Endothelial cell of umbilical vein (primary cell): ENCODE measurements at regions not wholly inside any gene's neighbourhood (a gene's known extent, or its start where the extent isn't known, plus 50 kb on each side); places are given as distances from the start of the nearest gene placed in this dataset.

Source experiments
- BruUV-seq: library from RNA; stranded (reverse); fragments of 400-500 nt; replicated peaks from 2 replicates; lab custom pipeline; 2021; lab: Mats Ljungman, UMichigan
- CTCF ChIA-PET: fragments of 300-600, 350-600 bp; sonication (Branson Sonifier 250); formaldehyde crosslinking; loops from one replicate; lab custom pipeline; 2021; ENCODE audit warnings: antibody characterized with exemption, inconsistent platforms; lab: Charles Lee
- POLR2A ChIA-PET: fragments of 300-600, 350-600 bp; sonication (Branson Sonifier 250); formaldehyde crosslinking; loops from one replicate; lab custom pipeline; 2021; ENCODE audit warnings: antibody characterized with exemption, inconsistent platforms; lab: Charles Lee
- DNase-seq: peaks from one replicate; pipeline ENCODE4 v3.0.0-alpha.2; 2011; ENCODE audit warnings: low read depth, low spot score
- FAIRE-seq: peaks from 2 replicates; lab custom pipeline; 2011; peaks lifted over from hg19 to GRCh38; lab: Jason Lieb, UNC
- H2AFZ ChIP-seq: 2 replicates; pipeline ENCODE4 v1.6.0; 2012; ENCODE audit warnings: low read depth, low read length, control low read depth, inconsistent platforms
- H3K27ac ChIP-seq: 2 replicates; pipeline ENCODE4 v1.5.1; 2011; ENCODE audit warnings: low read depth, mild to moderate bottlenecking, control low read depth, low read length, moderate library complexity; ENCODE audit not compliant: insufficient read depth
- H3K27me3 ChIP-seq, 2 experiments: 2 replicates each; pipeline versions ENCODE4 v1.6.0 to v1.6.1; 2011; ENCODE audit warnings: low read length in 2 of 2, mixed read lengths in 1 of 2; ENCODE audit not compliant: control insufficient read depth in 2 of 2, insufficient read depth in 2 of 2
- H3K36me3 ChIP-seq, 2 experiments: 2 replicates in 1 of 2; 3 replicates in 1 of 2; pipeline ENCODE4 v1.5.1; 2011; ENCODE audit warnings: low read length in 2 of 2, mild to moderate bottlenecking in 1 of 2, moderate library complexity in 1 of 2; ENCODE audit not compliant: control insufficient read depth in 2 of 2, insufficient read depth in 2 of 2; ENCODE audit errors: extremely low read depth in 1 of 2
- H3K4me1 ChIP-seq: 3 replicates; pipeline ENCODE4 v1.5.1; 2011; ENCODE audit warnings: mild to moderate bottlenecking, low read length; ENCODE audit not compliant: control insufficient read depth, insufficient read depth; ENCODE audit errors: extremely low read depth
- H3K4me2 ChIP-seq: 2 replicates; pipeline ENCODE4 v1.6.1; 2011; ENCODE audit warnings: low read length, control low read depth, mixed read lengths; ENCODE audit not compliant: insufficient read depth
- H3K4me3 ChIP-seq, 3 experiments: fragments of 200-600 bp in 1 of 3; sonication (generic), shearing (Covaris generic) in 1 of 3; replicated peaks in 1 of 3; 2 replicates each; pipeline ENCODE4 v1.5.1; 2011 to 2016; ENCODE audit warnings: control low read depth in 3 of 3, low read length in 3 of 3, mild to moderate bottlenecking in 2 of 3, inconsistent platforms in 1 of 3, low read depth in 1 of 3, moderate library complexity in 1 of 3; ENCODE audit not compliant: insufficient read depth in 1 of 3
- H3K79me2 ChIP-seq: 2 replicates; pipeline ENCODE4 v1.6.0; 2012; ENCODE audit warnings: low read length, inconsistent platforms; ENCODE audit not compliant: control insufficient read depth, insufficient read depth
- H3K9ac ChIP-seq: replicated peaks from 2 replicates; pipeline ENCODE3; 2011; ENCODE audit warnings: low read length, control low read depth; ENCODE audit not compliant: insufficient read depth; ENCODE audit errors: extremely low read depth
- H3K9me1 ChIP-seq: replicated peaks from 3 replicates; pipeline ENCODE4 v1.6.0; 2011; ENCODE audit warnings: mild to moderate bottlenecking, low read length; ENCODE audit not compliant: control insufficient read depth, insufficient read depth; ENCODE audit errors: extremely low read depth
- H3K9me3 ChIP-seq: replicated peaks from 2 replicates; pipeline ENCODE4 v1.5.1; 2012; ENCODE audit warnings: low read length, inconsistent platforms; ENCODE audit not compliant: control insufficient read depth, insufficient read depth
- H4K20me1 ChIP-seq: replicated peaks from 2 replicates; pipeline ENCODE3; 2011; ENCODE audit warnings: mild to moderate bottlenecking, low read length; ENCODE audit not compliant: control insufficient read depth, insufficient read depth; ENCODE audit errors: extremely low read depth
- CTCF ChIP-seq, 2 donors: IDR thresholded peaks; 1 replicate in 1 of 2; 2 replicates in 1 of 2; pipeline ENCODE4 v1.5.1; 2011; ENCODE audit warnings: low read length in 2 of 2, mild to moderate bottlenecking in 2 of 2, moderate library complexity in 2 of 2, control low read depth in 1 of 2, inconsistent platforms in 1 of 2, low read depth in 1 of 2; ENCODE audit not compliant: insufficient read depth in 1 of 2; ENCODE audit errors: extremely low read depth in 1 of 2
- EZH2 ChIP-seq: IDR thresholded peaks from 2 replicates; pipeline ENCODE4 v1.6.1; 2012; ENCODE audit warnings: borderline replicate concordance, low read depth, mild to moderate bottlenecking, moderate library complexity, low read length, inconsistent platforms; ENCODE audit not compliant: severe bottlenecking
- FOS ChIP-seq: IDR thresholded peaks from 2 replicates; pipeline ENCODE4 v1.6.1; 2011; ENCODE audit warnings: mild to moderate bottlenecking, low read length, moderate library complexity, borderline replicate concordance; ENCODE audit not compliant: insufficient read depth
- JUN ChIP-seq: IDR thresholded peaks from 2 replicates; pipeline ENCODE4 v1.6.1; 2011; ENCODE audit warnings: borderline replicate concordance, low read depth; ENCODE audit not compliant: insufficient read length, insufficient read depth
- MAX ChIP-seq: IDR thresholded peaks from 2 replicates; pipeline ENCODE4 v1.6.1; 2011; ENCODE audit not compliant: insufficient read depth, insufficient read length
- MYC ChIP-seq: IDR thresholded peaks from one replicate; pipeline ENCODE4 v1.6.1; 2011; ENCODE audit warnings: mild to moderate bottlenecking, low read depth, low read length
- POLR2A ChIP-seq: IDR thresholded peaks from 2 replicates; pipeline ENCODE4 v1.6.1; 2012; ENCODE audit warnings: low read depth, mild to moderate bottlenecking, control low read depth, low read length
- POLR2AphosphoS5 ChIP-seq: IDR thresholded peaks from 2 replicates; pipeline ENCODE4 v1.6.1; 2012; ENCODE audit warnings: low read depth, mild to moderate bottlenecking, control low read depth, low read length, moderate library complexity; ENCODE audit not compliant: insufficient read depth
- dilution Hi-C: fragments of 300-500 bp; cut with MboI; formaldehyde crosslinking; loops from one replicate; pipeline ENCODE4 v1.15.0; 2019; ENCODE audit warnings: low sequenced_read_pairs; ENCODE audit not compliant: extremely low pct_ligation_motif_present
- intact Hi-C: fragments of 100-400 bp; cut with micrococcal nuclease; formaldehyde crosslinking; loops from one replicate; pipeline ENCODE4 v1.10.0; 2022

DNA sequence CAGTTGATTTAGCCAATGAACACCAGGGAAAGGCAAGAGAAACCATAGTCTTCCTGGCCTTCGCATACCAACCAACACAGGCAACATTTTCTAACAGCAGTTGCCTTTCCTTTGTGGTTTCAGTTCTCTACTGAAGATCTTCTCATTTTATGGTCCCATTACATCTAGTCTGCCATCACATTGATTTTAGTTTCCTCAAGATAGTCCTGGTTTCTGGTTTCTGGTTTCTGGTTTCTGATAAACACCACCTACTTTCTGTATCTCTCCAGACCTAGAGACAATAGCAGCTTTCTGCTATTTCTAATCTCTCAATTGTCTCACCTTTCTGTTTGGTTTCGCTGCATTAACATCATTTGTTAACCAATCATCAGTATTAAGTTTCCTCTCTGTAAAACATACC, 646.3 kb upstream of the SPANXN1 start:
- Histone ChIP-seq H3K4me1 (no peaks in the 10 kb centered on the region), H3K79me2 (no peaks in the 10 kb centered on the region), H3K27me3 (no peaks in the 10 kb centered on the region), H3K36me3 (no peaks in the 10 kb centered on the region), H3K27ac (no peak overlapping the region), H3K9me1 (no peaks in the 10 kb centered on the region), H3K4me2 (no peak overlapping the region), H3K4me3 (no peak overlapping the region), H3K9ac (no peak overlapping the region), H3K9me3 (no peaks in the 10 kb centered on the region), H2AFZ (no peak overlapping the region), H4K20me1 (no peaks in the 10 kb centered on the region)
- ChIA-PET POLR2A (no interaction called here), CTCF (no interaction called here)
- DNase-seq (no peak), FAIRE-seq (no peak)
- no TSS peak for BruUV-seq
- no peak for TF ChIP-seq MAX
- no peak for TF ChIP-seq POLR2AphosphoS5
- TF ChIP-seq FOS, result no peak
- TF ChIP-seq CTCF (IDR thresholded peaks at IDR 0.05; ENCODE audit: extremely low read depth in 1 of 2, insufficient read depth in 1 of 2, low read depth in 1 of 2, low read length in 2 of 2), result no peak
- TF ChIP-seq EZH2, result no peak
- TF ChIP-seq JUN, result no peak
- TF ChIP-seq MYC, result no peak
- no peak for TF ChIP-seq POLR2A
- dilution Hi-C loops, result no loop called here
- intact Hi-C loops, result no loop called here
